Tibial artery (tissue), 4 donors: ENCODE measurements at regions not wholly inside any gene's neighbourhood (a gene's known extent, or its start where the extent isn't known, plus 50 kb on each side); places are given as distances from the start of the nearest gene placed in this dataset.

Source experiments
- DNase-seq, 2 donors: peaks; one replicate each; pipeline ENCODE4 v3.0.0-alpha.2; 2019
- H3K27ac ChIP-seq, 2 donors: fragments of 200-600 bp; sonication (generic) in 1 of 2; 1 replicate in 1 of 2; 2 replicates in 1 of 2; pipeline ENCODE4 v1.5.1; 2018 to 2019; ENCODE audit warnings: mild to moderate bottlenecking in 1 of 2
- H3K27me3 ChIP-seq, 2 donors: fragments of 200-600 bp; sonication (generic) in 1 of 2; one replicate each; pipeline versions ENCODE4 v1.5.1 to v1.6.0; 2016 to 2019
- H3K36me3 ChIP-seq, 3 donors: fragments of 200-600 bp; sonication (generic) in 2 of 3; one replicate each; pipeline ENCODE4 v1.5.1; 2016 to 2019; ENCODE audit warnings: mild to moderate bottlenecking in 2 of 3
- H3K4me1 ChIP-seq, 4 donors: fragments of 200-600 bp; sonication (generic) in 2 of 4; 1 replicate in 3 of 4; 2 replicates in 1 of 4; pipeline ENCODE4 v1.5.1; 2016 to 2019
- H3K4me3 ChIP-seq, 2 donors: fragments of 200-600 bp; sonication (generic) in 1 of 2; 1 replicate in 1 of 2; 2 replicates in 1 of 2; pipeline ENCODE4 v1.5.1; 2018 to 2019; ENCODE audit warnings: mild to moderate bottlenecking in 2 of 2
- H3K9me3 ChIP-seq, 3 donors: fragments of 200-600 bp; sonication (generic) in 1 of 3; one replicate each; pipeline ENCODE4 v1.5.1; 2016 to 2019
- CTCF ChIP-seq, 2 experiments: fragments of 200-600 bp in 1 of 2; fragments of 450-650 bp in 1 of 2; IDR thresholded peaks; one replicate each; pipeline ENCODE4 v1.5.1; 2017 to 2019; ENCODE audit warnings: antibody characterized with exemption in 2 of 2, mild to moderate bottlenecking in 1 of 2, moderate library complexity in 1 of 2
- intact Hi-C: fragments of 100-400 bp; cut with DNase I; formaldehyde crosslinking; loops from one replicate; pipeline ENCODE4 v1.15.0; 2023; ENCODE audit warnings: low total_unique reads

GRCh38 chr6:105886066-105886813 is 199.9 kb upstream of the PRDM1 start:
- Histone ChIP-seq H3K4me1 (no peaks in the 10 kb centered on the region), H3K27me3 (no peaks in the 10 kb centered on the region), H3K4me3 (no peak overlapping the region), H3K27ac (no peak overlapping the region), H3K9me3 (no peaks in the 10 kb centered on the region), H3K36me3 (no peaks in the 10 kb centered on the region)
- intact Hi-C loops: no loop called here
- no peak for TF ChIP-seq CTCF (IDR thresholded peaks at IDR 0.05)
- no peak for DNase-seq

GRCh38 chr6:105884426-105884825 is 201.7 kb upstream of the PRDM1 start:
- Histone ChIP-seq H3K9me3 (no peaks in the 10 kb centered on the region), H3K27me3 (no peaks in the 10 kb centered on the region), H3K4me1 (peaks cover 0 to 9% (median 2%) of the 10 kb centered on the region in 4 donors), H3K27ac (no peak overlapping the region), H3K4me3 (no peak overlapping the region), H3K36me3 (no peaks in the 10 kb centered on the region)
- peak in 1 of 2 donors; percentile 27 for DNase-seq
- intact Hi-C loops: no loop called here
- no peak for TF ChIP-seq CTCF (IDR thresholded peaks at IDR 0.05)

GRCh38 chr6:105884011-105884410 is 202.1 kb upstream of the PRDM1 start:
- TF ChIP-seq CTCF (IDR thresholded peaks at IDR 0.05): no peak
- H3K4me3 ChIP-seq: no peak overlapping the region
- H3K9me3 ChIP-seq: no peaks in the 10 kb centered on the region
- no peaks in the 10 kb centered on the region for H3K27me3 ChIP-seq
- intact Hi-C loops: no loop called here
- H3K4me1 ChIP-seq: peaks cover 0 to 9% (median 2%) of the 10 kb centered on the region in 4 donors
- no peak overlapping the region for H3K27ac ChIP-seq
- no peaks in the 10 kb centered on the region for H3K36me3 ChIP-seq
- DNase-seq: no peak

- Histone ChIP-seq H3K9me3 (no peaks in the 10 kb centered on the region), H3K4me1 (peaks cover 0 to 9% (median 2%) of the 10 kb centered on the region in 4 donors), H3K4me3 (no peak overlapping the region), H3K36me3 (no peaks in the 10 kb centered on the region), H3K27me3 (no peaks in the 10 kb centered on the region), H3K27ac (no peak overlapping the region)
- no peak for TF ChIP-seq CTCF (IDR thresholded peaks at IDR 0.05)
- no peak for DNase-seq
- intact Hi-C loops: no loop called here
Measured at GRCh38 chr6:105882828-105883227, 203.3 kb upstream of the PRDM1 start.

GRCh38 chr6:105882121-105882803 is 203.9 kb upstream of the PRDM1 start:
- H3K9me3 ChIP-seq: no peaks in the 10 kb centered on the region
- H3K36me3 ChIP-seq: no peaks in the 10 kb centered on the region
- no peak overlapping the region for H3K27ac ChIP-seq
- TF ChIP-seq CTCF (IDR thresholded peaks at IDR 0.05): no peak
- H3K4me3 ChIP-seq: no peak overlapping the region
- H3K27me3 ChIP-seq: no peaks in the 10 kb centered on the region
- peaks cover 0 to 9% (median 2%) of the 10 kb centered on the region in 4 donors for H3K4me1 ChIP-seq
- intact Hi-C loops: no loop called here
- no peak for DNase-seq
